ENCODE measurements at regions not wholly inside any gene's neighbourhood (a gene's known extent, or its start where the extent isn't known, plus 50 kb on each side); places are given as distances from the start of the nearest gene placed in this dataset.
A peak's percentile ranks its signal among the peaks of the same experiment; 100 is the strongest.

DNA sequence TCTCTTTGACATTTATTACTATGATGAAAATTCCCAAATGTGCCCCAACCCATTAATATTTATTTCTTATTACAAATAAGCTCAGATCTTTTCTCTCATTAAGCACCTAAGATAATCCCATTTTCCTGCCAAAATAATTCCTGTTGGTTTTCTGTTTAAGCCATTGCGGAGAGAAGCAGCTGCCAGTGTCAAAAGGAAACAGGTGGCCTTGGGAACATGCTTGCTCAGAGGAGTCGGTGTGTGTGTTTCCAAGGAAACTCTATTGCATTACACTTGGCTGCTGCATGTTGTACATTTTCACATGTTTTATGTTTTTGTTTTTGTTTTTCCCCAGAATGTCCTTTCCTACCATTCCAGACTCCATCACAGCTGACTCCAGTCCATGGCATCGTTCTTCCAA is 56.4 kb downstream of the CD24 start:
- Histone ChIP-seq H3K36me3 (no peaks in the 10 kb centered on the region), H3K4me1 (replicated peaks) (peaks cover 12% of the 10 kb centered on the region), H3K9me3 (replicated peaks) (no peaks in the 10 kb centered on the region), H3K4me3 (no peak overlapping the region), H3K27ac (no peak overlapping the region), H3K27me3 (replicated peaks) (peaks cover 2% of the 10 kb centered on the region; the same call in 1 of the 2 replicates)
- no peak for DNase-seq (ENCODE audit: low read depth in 1 of 2, low spot score in 2 of 2)

DNA sequence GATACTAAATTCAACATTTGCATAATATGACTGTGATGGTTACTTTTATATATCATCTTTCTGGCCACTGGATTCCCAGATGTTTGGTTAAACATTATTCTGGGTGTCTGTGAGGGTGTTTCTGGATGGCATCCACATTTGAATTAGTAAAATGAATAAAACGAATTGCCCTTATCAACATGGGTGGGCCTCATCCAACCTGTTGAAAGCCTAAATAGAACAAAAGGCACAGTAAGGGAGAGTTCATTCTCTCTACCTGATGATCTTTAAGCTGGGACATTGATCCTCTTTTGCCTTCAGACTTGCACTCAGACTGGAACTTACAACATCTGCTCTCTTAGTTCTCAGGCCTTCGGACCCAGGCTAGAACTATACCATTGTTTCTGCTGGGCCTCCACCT is 57.6 kb downstream of the CD24 start:
- no peaks in the 10 kb centered on the region for H3K36me3 ChIP-seq
- no peak overlapping the region for H3K27ac ChIP-seq
- DNase-seq (ENCODE audit: low read depth in 1 of 2, low spot score in 2 of 2): no peak
- no peaks in the 10 kb centered on the region for H3K9me3 ChIP-seq (replicated peaks)
- no peaks in the 10 kb centered on the region for H3K27me3 ChIP-seq (replicated peaks)
- peaks cover 24% of the 10 kb centered on the region for H3K4me1 ChIP-seq (replicated peaks)
- H3K4me3 ChIP-seq: no peak overlapping the region

DNA sequence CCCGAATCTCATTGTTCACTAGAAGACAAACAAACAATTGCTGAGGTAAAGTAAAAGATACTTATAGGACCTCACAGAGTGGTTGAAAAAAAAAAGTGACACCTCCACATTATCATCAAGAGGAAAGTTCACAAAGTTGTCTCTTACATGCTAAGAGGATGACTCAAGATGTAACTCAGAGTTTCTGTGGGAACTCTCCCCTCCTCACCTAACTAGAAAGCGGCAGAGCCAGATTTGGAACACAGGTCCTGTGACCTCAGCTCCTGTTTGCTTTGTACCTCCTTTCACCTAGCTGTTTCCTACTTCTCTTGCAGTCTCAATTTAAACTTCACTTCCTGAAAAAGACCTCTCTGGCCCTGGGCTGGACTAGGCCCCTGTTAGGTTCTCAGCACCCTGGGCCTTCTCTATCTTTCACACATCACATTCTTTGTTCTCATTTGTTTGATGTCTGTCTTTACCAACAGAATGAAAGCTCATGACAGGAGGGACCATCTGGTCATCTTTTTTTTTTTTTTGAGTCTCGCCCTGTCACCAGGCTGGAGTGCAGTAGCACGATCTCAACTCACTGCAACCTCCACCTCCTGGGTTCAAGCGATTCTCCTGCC is 60.8 kb downstream of the CD24 start:
- Histone ChIP-seq H3K4me3 (no peak overlapping the region), H3K27me3 (replicated peaks) (no peaks in the 10 kb centered on the region), H3K4me1 (replicated peaks) (peaks cover 39% of the 10 kb centered on the region), H3K27ac (peak overlapping the region; percentile 81), H3K9me3 (replicated peaks) (no peaks in the 10 kb centered on the region), H3K36me3 (no peaks in the 10 kb centered on the region)
- DNase-seq (ENCODE audit: low read depth in 1 of 2, low spot score in 2 of 2): peak in 1 of 2 experiments; percentile 86

DNA sequence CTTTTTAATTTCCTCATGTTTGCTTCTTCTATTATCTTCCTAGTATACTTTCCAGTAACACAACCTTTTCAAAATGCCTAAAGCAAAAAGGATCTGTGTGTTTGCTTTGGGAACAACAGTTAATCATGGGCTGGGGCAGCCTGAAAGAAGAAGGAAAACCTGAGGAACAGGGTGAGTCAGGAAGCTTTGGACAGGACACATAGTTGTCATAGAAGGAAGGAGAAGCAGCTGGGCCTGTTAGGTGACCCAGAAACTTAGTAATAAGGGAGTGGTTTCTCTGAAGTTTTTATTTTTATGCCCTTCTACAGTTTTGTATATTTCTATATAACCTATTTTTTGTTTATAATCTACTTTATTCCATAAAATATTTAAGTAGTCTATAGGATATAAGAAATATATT is 61.4 kb downstream of the CD24 start:
- Histone ChIP-seq H3K36me3 (no peaks in the 10 kb centered on the region), H3K9me3 (replicated peaks) (no peaks in the 10 kb centered on the region), H3K27me3 (replicated peaks) (no peaks in the 10 kb centered on the region), H3K4me3 (no peak overlapping the region), H3K4me1 (replicated peaks) (peaks cover 46% of the 10 kb centered on the region), H3K27ac (peak overlapping the region; percentile 81)
- DNase-seq (ENCODE audit: low read depth in 1 of 2, low spot score in 2 of 2): peak in 1 of 2 experiments; percentile 19

GRCh38 chr6:106912091-106912490 is 62.4 kb downstream of the CD24 start:
- Histone ChIP-seq H3K4me3 (no peak overlapping the region), H3K27ac (no peak overlapping the region), H3K4me1 (replicated peaks) (peaks cover 52% of the 10 kb centered on the region), H3K36me3 (no peaks in the 10 kb centered on the region), H3K9me3 (replicated peaks) (no peaks in the 10 kb centered on the region), H3K27me3 (replicated peaks) (no peaks in the 10 kb centered on the region)
- DNase-seq (ENCODE audit: low read depth in 1 of 2, low spot score in 2 of 2): no peak

GRCh38 chr6:106910999-106911949 is 63.3 kb downstream of the CD24 start:
- Histone ChIP-seq H3K4me1 (replicated peaks) (peaks cover 52% of the 10 kb centered on the region), H3K27ac (no peak overlapping the region), H3K36me3 (no peaks in the 10 kb centered on the region), H3K27me3 (replicated peaks) (no peaks in the 10 kb centered on the region), H3K4me3 (no peak overlapping the region), H3K9me3 (replicated peaks) (no peaks in the 10 kb centered on the region)
- DNase-seq (ENCODE audit: low read depth in 1 of 2, low spot score in 2 of 2): peak in 1 of 2 experiments; percentile 42

DNA sequence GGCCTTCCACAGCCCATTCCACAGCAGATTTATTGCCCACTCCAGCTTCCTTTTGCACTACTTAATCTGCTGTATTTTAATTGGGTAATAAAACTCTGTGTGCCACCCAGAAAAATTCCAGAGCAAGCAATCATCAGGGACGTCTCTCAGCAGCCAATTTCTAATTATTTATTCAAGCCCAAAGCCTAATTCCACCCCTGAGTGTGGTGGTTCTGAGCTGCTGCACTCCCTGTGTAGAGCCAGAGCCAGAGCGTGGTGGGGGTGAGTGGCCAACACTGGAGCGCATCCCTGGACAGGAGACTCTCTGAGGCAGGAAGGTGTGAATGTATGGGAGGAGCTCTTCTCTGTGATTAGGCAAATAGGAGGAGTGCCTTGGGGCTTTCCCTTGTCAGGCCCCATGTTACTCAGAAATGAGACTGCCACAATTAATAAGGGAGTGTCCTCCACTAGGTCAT is 66.1 kb downstream of the CD24 start:
- peak; percentile 61 to 76 for DNase-seq (ENCODE audit: low read depth in 1 of 2, low spot score in 2 of 2)
- H3K36me3 ChIP-seq: no peaks in the 10 kb centered on the region
- H3K4me1 ChIP-seq (replicated peaks): peaks cover 43% of the 10 kb centered on the region
- no peak overlapping the region for H3K4me3 ChIP-seq
- no peak overlapping the region for H3K27ac ChIP-seq
- H3K9me3 ChIP-seq (replicated peaks): no peaks in the 10 kb centered on the region
- no peaks in the 10 kb centered on the region for H3K27me3 ChIP-seq (replicated peaks)

GRCh38 chr6:106907754-106908153 is 66.8 kb downstream of the CD24 start:
- Histone ChIP-seq H3K4me3 (no peak overlapping the region), H3K27me3 (replicated peaks) (no peaks in the 10 kb centered on the region), H3K36me3 (no peaks in the 10 kb centered on the region), H3K4me1 (replicated peaks) (peaks cover 36% of the 10 kb centered on the region), H3K27ac (peak overlapping the region; percentile 35; the same call in 1 of the 2 replicates), H3K9me3 (replicated peaks) (no peaks in the 10 kb centered on the region)
- DNase-seq (ENCODE audit: low read depth in 1 of 2, low spot score in 2 of 2): peak in 1 of 2 experiments; percentile 4

DNA sequence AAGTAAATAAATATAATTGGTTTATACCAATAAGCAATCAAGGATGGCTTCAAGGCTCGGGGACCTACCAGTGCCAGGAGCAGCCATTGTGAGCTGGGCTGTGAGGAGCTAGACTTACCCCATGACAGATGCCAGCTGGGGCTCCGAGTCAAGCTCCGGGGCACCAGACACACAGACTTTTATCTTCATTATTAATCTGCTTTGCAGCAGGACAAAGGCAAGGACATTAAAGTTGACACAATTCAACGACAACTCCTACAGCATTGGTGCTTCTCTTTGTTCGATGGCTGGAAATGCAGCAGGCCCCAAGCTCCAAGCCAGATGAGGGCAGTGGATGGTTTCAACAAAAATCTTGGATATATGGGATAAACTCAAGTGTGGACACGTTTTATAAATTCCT is 68.3 kb downstream of the CD24 start:
- DNase-seq (ENCODE audit: low read depth in 1 of 2, low spot score in 2 of 2): no peak
- Histone ChIP-seq H3K4me1 (replicated peaks) (peaks cover 22% of the 10 kb centered on the region), H3K27me3 (replicated peaks) (no peaks in the 10 kb centered on the region), H3K4me3 (no peak overlapping the region), H3K36me3 (no peaks in the 10 kb centered on the region), H3K9me3 (replicated peaks) (no peaks in the 10 kb centered on the region), H3K27ac (no peak overlapping the region)

GRCh38 chr6:106903299-106903698 is 71.2 kb downstream of the CD24 start:
- no peak overlapping the region for H3K27ac ChIP-seq
- no peak overlapping the region for H3K4me3 ChIP-seq
- no peaks in the 10 kb centered on the region; the same call in 1 of the 2 replicates for H3K9me3 ChIP-seq (replicated peaks)
- H3K27me3 ChIP-seq (replicated peaks): no peaks in the 10 kb centered on the region
- H3K36me3 ChIP-seq: no peaks in the 10 kb centered on the region
- DNase-seq (ENCODE audit: low read depth in 1 of 2, low spot score in 2 of 2): no peak
- peaks cover 8% of the 10 kb centered on the region for H3K4me1 ChIP-seq (replicated peaks)

GRCh38 chr6:106901062-106901461 is 73.5 kb downstream of the CD24 start:
- Histone ChIP-seq H3K36me3 (no peaks in the 10 kb centered on the region), H3K27ac (no peak overlapping the region), H3K4me1 (replicated peaks) (no peaks in the 10 kb centered on the region), H3K4me3 (no peak overlapping the region), H3K27me3 (replicated peaks) (no peaks in the 10 kb centered on the region), H3K9me3 (replicated peaks) (no peaks in the 10 kb centered on the region; the same call in 1 of the 2 replicates)
- DNase-seq (ENCODE audit: low read depth in 1 of 2, low spot score in 2 of 2): no peak

GRCh38 chr6:106899697-106900096 is 74.8 kb downstream of the CD24 start:
- no peak overlapping the region for H3K27ac ChIP-seq
- no peaks in the 10 kb centered on the region for H3K4me1 ChIP-seq (replicated peaks)
- H3K9me3 ChIP-seq (replicated peaks): no peaks in the 10 kb centered on the region; the same call in 1 of the 2 replicates
- no peak overlapping the region for H3K4me3 ChIP-seq
- DNase-seq (ENCODE audit: low read depth in 1 of 2, low spot score in 2 of 2): no peak
- H3K36me3 ChIP-seq: no peaks in the 10 kb centered on the region
- H3K27me3 ChIP-seq (replicated peaks): no peaks in the 10 kb centered on the region

- no peak for DNase-seq (ENCODE audit: low read depth in 1 of 2, low spot score in 2 of 2)
- no peaks in the 10 kb centered on the region for H3K36me3 ChIP-seq
- H3K27ac ChIP-seq: no peak overlapping the region
- no peaks in the 10 kb centered on the region; the same call in 1 of the 2 replicates for H3K9me3 ChIP-seq (replicated peaks)
- no peaks in the 10 kb centered on the region for H3K4me1 ChIP-seq (replicated peaks)
- H3K4me3 ChIP-seq: no peak overlapping the region
- no peaks in the 10 kb centered on the region for H3K27me3 ChIP-seq (replicated peaks)
Observed at GRCh38 chr6:106897580-106897979, 76.9 kb downstream of the CD24 start.

- H3K27ac ChIP-seq: no peak overlapping the region
- no peak for DNase-seq (ENCODE audit: low read depth in 1 of 2, low spot score in 2 of 2)
- no peaks in the 10 kb centered on the region; the same call in 1 of the 2 replicates for H3K9me3 ChIP-seq (replicated peaks)
- H3K36me3 ChIP-seq: no peaks in the 10 kb centered on the region
- H3K27me3 ChIP-seq (replicated peaks): no peaks in the 10 kb centered on the region
- no peak overlapping the region for H3K4me3 ChIP-seq
- H3K4me1 ChIP-seq (replicated peaks): no peaks in the 10 kb centered on the region
Observed at GRCh38 chr6:106895703-106896040, 78.9 kb downstream of the CD24 start.

Measured in SJSA1 (cell line).